ENCODE measurements at regions not wholly inside any gene's neighbourhood (a gene's known extent, or its start where the extent isn't known, plus 50 kb on each side); places are given as distances from the start of the nearest gene placed in this dataset.
A peak's percentile ranks its signal among the peaks of the same experiment; 100 is the strongest.

- Mint-ChIP-seq H3K4me3 (no peak overlapping the region), H3K9me3 (no peaks in the 10 kb centered on the region), H3K36me3 (no peaks in the 10 kb centered on the region), H3K27ac (no peak overlapping the region), H3K27me3 (peaks cover 32% of the 10 kb centered on the region), H3K4me1 (ENCODE audit: unreplicated experiment) (peaks cover 10% of the 10 kb centered on the region)
- no peak for DNase-seq (ENCODE audit: extremely low spot score, unreplicated experiment)
- TF ChIP-seq, protein P1, sequence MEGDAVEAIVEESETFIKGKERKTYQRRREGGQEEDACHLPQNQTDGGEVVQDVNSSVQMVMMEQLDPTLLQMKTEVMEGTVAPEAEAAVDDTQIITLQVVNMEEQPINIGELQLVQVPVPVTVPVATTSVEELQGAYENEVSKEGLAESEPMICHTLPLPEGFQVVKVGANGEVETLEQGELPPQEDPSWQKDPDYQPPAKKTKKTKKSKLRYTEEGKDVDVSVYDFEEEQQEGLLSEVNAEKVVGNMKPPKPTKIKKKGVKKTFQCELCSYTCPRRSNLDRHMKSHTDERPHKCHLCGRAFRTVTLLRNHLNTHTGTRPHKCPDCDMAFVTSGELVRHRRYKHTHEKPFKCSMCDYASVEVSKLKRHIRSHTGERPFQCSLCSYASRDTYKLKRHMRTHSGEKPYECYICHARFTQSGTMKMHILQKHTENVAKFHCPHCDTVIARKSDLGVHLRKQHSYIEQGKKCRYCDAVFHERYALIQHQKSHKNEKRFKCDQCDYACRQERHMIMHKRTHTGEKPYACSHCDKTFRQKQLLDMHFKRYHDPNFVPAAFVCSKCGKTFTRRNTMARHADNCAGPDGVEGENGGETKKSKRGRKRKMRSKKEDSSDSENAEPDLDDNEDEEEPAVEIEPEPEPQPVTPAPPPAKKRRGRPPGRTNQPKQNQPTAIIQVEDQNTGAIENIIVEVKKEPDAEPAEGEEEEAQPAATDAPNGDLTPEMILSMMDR (conservative IDR thresholded peaks at IDR 0.05) = no peak
Observed at GRCh38 chr3:194738254-194739093, 52.8 kb downstream of the FAM43A start.

DNA sequence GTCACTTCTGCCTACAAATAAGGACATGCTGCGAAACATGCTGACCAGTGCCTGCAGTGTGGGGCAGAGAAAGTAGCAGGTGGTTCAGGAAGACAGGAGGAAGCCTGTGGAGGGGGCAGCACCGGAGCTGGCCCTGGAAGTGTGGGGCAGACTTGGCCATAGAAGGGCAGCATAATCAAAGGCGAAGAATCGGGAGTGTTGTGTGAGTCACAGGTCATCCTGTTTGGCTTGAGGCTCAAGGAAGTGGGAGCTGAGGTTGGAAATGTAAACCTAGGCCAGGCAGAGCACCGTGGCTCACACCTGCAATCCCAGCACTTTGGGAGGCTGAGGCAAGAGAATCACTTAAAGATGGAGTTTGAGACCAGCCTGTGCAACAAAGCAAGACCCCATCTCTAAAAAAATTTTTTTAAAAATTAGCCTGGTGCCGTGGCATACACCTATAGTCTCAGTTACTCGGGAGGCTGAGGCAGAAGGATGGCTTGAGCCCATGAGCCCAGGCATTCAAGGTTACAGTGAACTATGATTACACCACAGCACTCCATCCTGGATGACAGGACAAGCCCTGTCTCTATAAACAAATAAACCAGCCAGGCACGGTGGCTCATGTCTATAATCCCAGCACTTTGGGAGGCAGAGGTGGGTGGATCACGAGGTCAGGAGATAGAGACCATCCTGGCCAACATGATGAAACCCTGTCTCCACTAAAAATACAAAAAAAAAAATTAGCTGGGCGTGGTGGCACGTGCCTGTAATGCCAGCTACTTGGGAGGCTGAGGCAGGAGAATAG is 54.0 kb downstream of the FAM43A start:
- H3K27ac Mint-ChIP-seq = no peak overlapping the region
- no peak overlapping the region for H3K4me3 Mint-ChIP-seq
- no peak for DNase-seq (ENCODE audit: extremely low spot score, unreplicated experiment)
- H3K4me1 Mint-ChIP-seq (ENCODE audit: unreplicated experiment) = peaks cover 10% of the 10 kb centered on the region
- no peaks in the 10 kb centered on the region for H3K9me3 Mint-ChIP-seq
- TF ChIP-seq, protein P1 (conservative IDR thresholded peaks at IDR 0.05) = no peak
- peaks cover 31% of the 10 kb centered on the region for H3K27me3 Mint-ChIP-seq
- H3K36me3 Mint-ChIP-seq = no peaks in the 10 kb centered on the region

GRCh38 chr3:194740859-194741491 is 55.3 kb downstream of the FAM43A start:
- Mint-ChIP-seq H3K4me3 (no peak overlapping the region), H3K4me1 (ENCODE audit: unreplicated experiment) (peaks cover 10% of the 10 kb centered on the region), H3K27ac (peak overlapping the region; percentile 31), H3K36me3 (no peaks in the 10 kb centered on the region), H3K27me3 (peaks cover 32% of the 10 kb centered on the region), H3K9me3 (no peaks in the 10 kb centered on the region)
- DNase-seq (ENCODE audit: extremely low spot score, unreplicated experiment) = no peak
- TF ChIP-seq, protein P1 (conservative IDR thresholded peaks at IDR 0.05) = no peak

GRCh38 chr3:194741916-194742315 is 56.2 kb downstream of the FAM43A start:
- H3K27me3 Mint-ChIP-seq = peaks cover 37% of the 10 kb centered on the region
- DNase-seq (ENCODE audit: extremely low spot score, unreplicated experiment) = no peak
- H3K36me3 Mint-ChIP-seq = no peaks in the 10 kb centered on the region
- H3K4me1 Mint-ChIP-seq (ENCODE audit: unreplicated experiment) = peaks cover 10% of the 10 kb centered on the region
- H3K4me3 Mint-ChIP-seq = no peak overlapping the region
- TF ChIP-seq, protein P1 (conservative IDR thresholded peaks at IDR 0.05) = no peak
- H3K9me3 Mint-ChIP-seq = no peaks in the 10 kb centered on the region
- no peak overlapping the region for H3K27ac Mint-ChIP-seq

- DNase-seq (ENCODE audit: extremely low spot score, unreplicated experiment) = no peak
- Mint-ChIP-seq H3K27ac (no peak overlapping the region), H3K4me1 (ENCODE audit: unreplicated experiment) (peaks cover 18% of the 10 kb centered on the region), H3K27me3 (peaks cover 41% of the 10 kb centered on the region), H3K36me3 (no peaks in the 10 kb centered on the region), H3K9me3 (no peaks in the 10 kb centered on the region), H3K4me3 (no peak overlapping the region)
- TF ChIP-seq, protein P1 (conservative IDR thresholded peaks at IDR 0.05) = no peak
Observed at GRCh38 chr3:194744826-194745225, 59.1 kb downstream of the FAM43A start.
